K562 (cell line): ENCODE measurements at regions not wholly inside any gene's neighbourhood (a gene's known extent, or its start where the extent isn't known, plus 50 kb on each side); places are given as distances from the start of the nearest gene placed in this dataset.

Experiments used
- ATAC-seq: fragments of 200-7000 bp; cut with Tn5 transposase; 3 replicates; pipeline ENCODE4 v1.9.1; 2020; ENCODE audit warnings: moderate library complexity
- BruUV-seq: library from RNA; stranded (reverse); fragments of 400-500 nt; replicated peaks from 2 replicates; lab custom pipeline; 2021; lab: Mats Ljungman, UMichigan
- CTCF ChIA-PET: fragments of 300-600 bp; formaldehyde crosslinking; extraction: SDS; loops from one replicate; lab custom pipeline; 2021; ENCODE audit warnings: low intra/inter-chr PET ratio; lab: Yijun Ruan, JAX
- POLR2A ChIA-PET: fragments of 300-600, 350-650 bp; sonication (Branson Sonifier 250); formaldehyde crosslinking; extraction: SDS; loops from one replicate; lab custom pipeline; 2021; ENCODE audit warnings: antibody characterized with exemption, inconsistent platforms; lab: Yijun Ruan, JAX
- DNase-seq, 4 experiments: peaks; one replicate each; pipeline versions ENCODE4 v3.0.0 to v3.0.0-alpha.2; 2011 to 2018; ENCODE audit warnings: low spot score in 3 of 4, mixed read lengths in 3 of 4; ENCODE audit errors: extremely low read depth in 1 of 4
- FAIRE-seq: peaks from 2 replicates; lab custom pipeline; 2011; peaks lifted over from hg19 to GRCh38; lab: Jason Lieb, UNC
- H2AFZ ChIP-seq: 2 replicates; pipeline ENCODE4 v1.6.0; 2011; ENCODE audit warnings: low read depth, low read length, control low read depth, inconsistent platforms
- H3K27ac ChIP-seq: fragments of 200-600 bp; 3 replicates; pipeline ENCODE4 v1.8.0; 2011; ENCODE audit warnings: low read depth, mild to moderate bottlenecking, control low read depth, inconsistent platforms, low read length, moderate library complexity, mixed read lengths; ENCODE audit errors: extremely low read depth
- H3K27me3 ChIP-seq, 2 experiments: fragments of 300-600 bp in 1 of 2; 2 replicates in 1 of 2; 3 replicates in 1 of 2; pipeline versions ENCODE4 v1.6.0 to v1.8.0; 2011; ENCODE audit warnings: inconsistent platforms in 2 of 2, low read length in 2 of 2, mild to moderate bottlenecking in 1 of 2, mixed read lengths in 1 of 2, moderate library complexity in 1 of 2; ENCODE audit not compliant: control insufficient read depth in 2 of 2, insufficient read depth in 2 of 2
- H3K36me3 ChIP-seq: fragments of 300-600 bp; 3 replicates; pipeline ENCODE4 v1.8.0; 2011; ENCODE audit warnings: mild to moderate bottlenecking, low read length, inconsistent platforms; ENCODE audit not compliant: control insufficient read depth, insufficient read depth
- H3K4me1 ChIP-seq, 2 experiments: fragments of 200-600 bp in 1 of 2; replicated peaks in 1 of 2; 2 replicates in 1 of 2; 3 replicates in 1 of 2; pipeline versions ENCODE4 v1.5.1 to v1.8.0; 2011; ENCODE audit warnings: inconsistent platforms in 2 of 2, low read length in 2 of 2, mild to moderate bottlenecking in 1 of 2, mixed read lengths in 1 of 2, moderate library complexity in 1 of 2; ENCODE audit not compliant: control insufficient read depth in 2 of 2, insufficient read depth in 2 of 2
- H3K4me2 ChIP-seq: 2 replicates; pipeline ENCODE4 v1.6.1; 2011; ENCODE audit warnings: low read length, control low read depth, inconsistent platforms, mixed read lengths; ENCODE audit not compliant: insufficient read depth
- H3K4me3 ChIP-seq: fragments of 200-600 bp; sonication (generic), shearing (Covaris generic); 2 replicates; pipeline ENCODE4 v1.5.1; 2016; ENCODE audit warnings: control low read depth, inconsistent platforms
- H3K79me2 ChIP-seq: fragments of 200-600 bp; 3 replicates; pipeline ENCODE4 v1.8.0; 2011; ENCODE audit warnings: low read length, inconsistent platforms; ENCODE audit not compliant: control insufficient read depth, insufficient read depth
- H3K9ac ChIP-seq, 2 experiments: 2 replicates each; pipeline versions ENCODE4 v1.6.0 to v1.6.1; 2011; ENCODE audit warnings: low read depth in 2 of 2, low read length in 2 of 2, control low read depth in 1 of 2, inconsistent platforms in 1 of 2, mild to moderate bottlenecking in 1 of 2, mixed read lengths in 1 of 2; ENCODE audit not compliant: insufficient read depth in 1 of 2
- H3K9me1 ChIP-seq: one replicate; pipeline ENCODE4 v1.6.0; 2011; ENCODE audit warnings: inconsistent platforms, mild to moderate bottlenecking, low read length, moderate library complexity; ENCODE audit not compliant: control insufficient read depth, insufficient read depth
- H3K9me3 ChIP-seq: replicated peaks from 2 replicates; pipeline ENCODE4 v1.5.1; 2011; ENCODE audit warnings: low read depth, low read length, inconsistent platforms; ENCODE audit not compliant: control insufficient read depth, insufficient read depth
- H4K20me1 ChIP-seq: replicated peaks from 2 replicates; pipeline ENCODE4 v1.6.1; 2011; ENCODE audit warnings: low read length, inconsistent platforms, mixed read lengths; ENCODE audit not compliant: control insufficient read depth, insufficient read depth
- CHCHD3 ChIP-seq: fragments of 250-450 bp; sonication (Bioruptor Pico); IDR thresholded peaks from 2 replicates; pipeline ENCODE4 v2.1.2; 2022; ENCODE audit warnings: mild to moderate bottlenecking
- CHD4 ChIP-seq: fragments of 200-600 bp; sonication (generic); IDR thresholded peaks from 3 replicates; pipeline ENCODE4 v1.6.1; 2012; ENCODE audit warnings: low read depth, mild to moderate bottlenecking, mixed read lengths, low read length, inconsistent platforms; ENCODE audit not compliant: insufficient read depth, insufficient replicate concordance, poor library complexity, severe bottlenecking
- DIDO1 ChIP-seq: fragments of 450-650 bp; IDR thresholded peaks from 2 replicates; pipeline ENCODE4 v1.6.1; 2016; ENCODE audit warnings: low read depth, missing biosample characterization, missing genetic modification characterization
- KAT2B ChIP-seq: IDR thresholded peaks from one replicate; pipeline ENCODE4 v1.6.1; 2012; ENCODE audit warnings: low read depth, mild to moderate bottlenecking, control low read depth, inconsistent platforms, low read length, moderate library complexity
- NRF1 ChIP-seq, 2 experiments: fragments of 450-650 bp; IDR thresholded peaks in 1 of 2; conservative IDR thresholded peaks in 1 of 2; 2 replicates each; pipeline ENCODE4 v1.6.1; 2014; ENCODE audit warnings: mild to moderate bottlenecking in 2 of 2
- PHF21A ChIP-seq: fragments of 450-650 bp; IDR thresholded peaks from 2 replicates; pipeline ENCODE4 v1.6.1; 2017; ENCODE audit warnings: low read depth, borderline replicate concordance
- POU5F1 ChIP-seq: fragments of 150-350 bp; IDR thresholded peaks from 2 replicates; pipeline ENCODE4 v1.6.1; 2014; ENCODE audit warnings: borderline replicate concordance, low read length, low read depth, mild to moderate bottlenecking; ENCODE audit not compliant: partially characterized antibody
- ZC3H11A ChIP-seq: IDR thresholded peaks from 2 replicates; pipeline ENCODE4 v1.6.1; 2012; ENCODE audit warnings: low read depth, low read length, improper control_type of control experiment
- ZFP91 ChIP-seq: sonication (generic); formaldehyde crosslinking; IDR thresholded peaks from 2 replicates; pipeline ENCODE4 v1.8.0; 2022; ENCODE audit warnings: mild to moderate bottlenecking, missing genetic modification reagents
- ZNF561 ChIP-seq: fragments of 450-650 bp; formaldehyde crosslinking; conservative IDR thresholded peaks from 2 replicates; pipeline ENCODE4 v1.4.0; 2020; ENCODE audit warnings: mild to moderate bottlenecking, moderate library complexity
- WGBS: fragments of 100-300 bp; shearing (Covaris generic); methylation state at CpG from one replicate; pipeline ENCODE4 v1.1.6; 2016; ENCODE audit warnings: low coverage, mixed read lengths; ENCODE audit not compliant: insufficient coverage; ENCODE audit errors: missing lambda C conversion rate; 5-methylcytosine and 5-hydroxymethylcytosine counted together
- in situ Hi-C: fragments of 300-500 bp; cut with MboI; formaldehyde crosslinking; loops from 4 replicates; pipeline ENCODE4 v1.15.0; 2018; ENCODE audit warnings: inconsistent platforms, mixed read lengths
- intact Hi-C: fragments of 100-400 bp; cut with micrococcal nuclease; formaldehyde crosslinking; loops from 2 replicates; pipeline ENCODE4 v1.14.2; 2022
- TF ChIP-seq, protein P1 (sequence below), 2 experiments: IDR thresholded peaks; 2 replicates each; pipeline ENCODE4 v1.6.1; 2011; ENCODE audit warnings: borderline replicate concordance in 1 of 2, control low read depth in 1 of 2, low read depth in 1 of 2, low read length in 1 of 2, mild to moderate bottlenecking in 1 of 2, mixed read lengths in 1 of 2, moderate library complexity in 1 of 2; ENCODE audit not compliant: insufficient read depth in 1 of 2, insufficient read length in 1 of 2, poor library complexity in 1 of 2, severe bottlenecking in 1 of 2; ENCODE audit errors: extremely low read depth in 1 of 2

GRCh38 chr18:25735459-25735858, 355.0 kb downstream of the SS18 start (continued):
- TF ChIP-seq KAT2B (no peak), ZNF561 (CRISPR knock-in tag) (no peak), ZC3H11A (no peak), NRF1 (conservative IDR thresholded peaks at IDR 0.05 in 1 of 2, IDR thresholded peaks at IDR 0.05 in 1 of 2) (no peak), CHCHD3 (CRISPR knock-in tag) (no peak), CHD4 (no peak), DIDO1 (no peak)

- in situ Hi-C loops = no loop called here
- H3K36me3 ChIP-seq = no peaks in the 10 kb centered on the region
- ChIA-PET CTCF (interaction anchor here (1.0 kb wide), 1 partner anchor 9 kb away, joined by 3 read pairs; no protein-coding TSS in a partner anchor), POLR2A (no interaction called here)
- no peak overlapping the region for H3K4me3 ChIP-seq
- H3K27ac ChIP-seq = no peak overlapping the region
- ATAC-seq (no peak), FAIRE-seq (no peak), DNase-seq (no peak)
- no peaks in the 10 kb centered on the region for H4K20me1 ChIP-seq
- 2% methylated on average over 2 of the region's 2 CpGs for WGBS
- intact Hi-C loops = no loop called here
- no peaks in the 10 kb centered on the region for H3K4me1 ChIP-seq
- TF ChIP-seq, protein P1, sequence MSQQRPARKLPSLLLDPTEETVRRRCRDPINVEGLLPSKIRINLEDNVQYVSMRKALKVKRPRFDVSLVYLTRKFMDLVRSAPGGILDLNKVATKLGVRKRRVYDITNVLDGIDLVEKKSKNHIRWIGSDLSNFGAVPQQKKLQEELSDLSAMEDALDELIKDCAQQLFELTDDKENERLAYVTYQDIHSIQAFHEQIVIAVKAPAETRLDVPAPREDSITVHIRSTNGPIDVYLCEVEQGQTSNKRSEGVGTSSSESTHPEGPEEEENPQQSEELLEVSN (IDR thresholded peaks at IDR 0.05; ENCODE audit: borderline replicate concordance in 1 of 2, extremely low read depth in 1 of 2, insufficient read depth in 1 of 2, insufficient read length in 1 of 2, low read depth in 1 of 2, low read length in 1 of 2, poor library complexity in 1 of 2, severe bottlenecking in 1 of 2) = no peak
- TF ChIP-seq PHF21A (no peak), ZFP91 (CRISPR knock-in tag) (no peak), POU5F1 (no peak)
- no peaks in the 10 kb centered on the region for H3K9me1 ChIP-seq
- no TSS peak for BruUV-seq
- no peaks in the 10 kb centered on the region for H3K9me3 ChIP-seq
- H3K9ac ChIP-seq = no peak overlapping the region
- H3K27me3 ChIP-seq = no peaks in the 10 kb centered on the region
- no peak overlapping the region for H3K4me2 ChIP-seq
- H2AFZ ChIP-seq = no peak overlapping the region
- H3K79me2 ChIP-seq = no peaks in the 10 kb centered on the region
These were observed 356.1 kb downstream of the SS18 start for GRCh38 chr18:25734336-25734735.
